ENCODE measurements at regions not wholly inside any gene's neighbourhood (a gene's known extent, or its start where the extent isn't known, plus 50 kb on each side); places are given as distances from the start of the nearest gene placed in this dataset.
"Not testable (repeated sequence)": the region's sequence is repeated elsewhere in the genome, so short reads cannot be mapped to it uniquely, and the experiment has no call there.

- no peak for DNase-seq
These were observed 212.5 kb downstream of the BCHE start for GRCh38 chr3:165624761-165625160.

GRCh38 chr3:165622356-165622755, 214.9 kb downstream of the BCHE start:
- DNase-seq = no peak

- DNase-seq = no peak
These were observed 218.2 kb downstream of the BCHE start for GRCh38 chr3:165619069-165619468.

GRCh38 chr3:165617134-165617533, 220.1 kb downstream of the BCHE start:
- DNase-seq = no peak

GRCh38 chr3:165614337-165614736, 222.9 kb downstream of the BCHE start:
- DNase-seq = no peak

- DNase-seq = no peak
These were observed 224.2 kb downstream of the BCHE start for GRCh38 chr3:165613014-165613413.

GRCh38 chr3:165607221-165607620, 230.0 kb downstream of the BCHE start:
- DNase-seq = no peak

- DNase-seq = no peak
These were observed 234.0 kb downstream of the BCHE start for GRCh38 chr3:165603196-165603595.

GRCh38 chr3:165572566-165572965, 264.7 kb downstream of the BCHE start:
- not testable (repeated sequence) for DNase-seq

GRCh38 chr3:165568907-165569462, 268.2 kb downstream of the BCHE start:
- DNase-seq = no peak

- DNase-seq = no peak
These were observed 281.4 kb downstream of the BCHE start for GRCh38 chr3:165555785-165556184.

GRCh38 chr3:165553371-165553770, 283.9 kb downstream of the BCHE start:
- DNase-seq = no peak

- DNase-seq = no peak
These were observed 287.6 kb downstream of the BCHE start for GRCh38 chr3:165549665-165550064.

GRCh38 chr3:165549037-165549436, 288.2 kb downstream of the BCHE start:
- DNase-seq = no peak

- no peak for DNase-seq
These were observed 292.2 kb downstream of the BCHE start for GRCh38 chr3:165545059-165545458.

GRCh38 chr3:165544432-165544831, 292.8 kb downstream of the BCHE start:
- DNase-seq = no peak

GRCh38 chr3:165538166-165538565, 299.1 kb downstream of the BCHE start:
- no peak for DNase-seq

GRCh38 chr3:165532851-165533250, 304.4 kb downstream of the BCHE start:
- no peak for DNase-seq

GRCh38 chr3:165529451-165529850, 307.8 kb downstream of the BCHE start:
- DNase-seq = no peak

GRCh38 chr3:165526367-165526766, 310.9 kb downstream of the BCHE start:
- DNase-seq = no peak

- DNase-seq = no peak
These were observed 313.4 kb downstream of the BCHE start for GRCh38 chr3:165523801-165524200.

GRCh38 chr3:165522386-165522785, 314.8 kb downstream of the BCHE start:
- DNase-seq = no peak

GRCh38 chr3:165521131-165521871, 315.9 kb downstream of the BCHE start:
- no peak for DNase-seq

- no peak for DNase-seq
These were observed 317.5 kb downstream of the BCHE start for GRCh38 chr3:165519687-165520086.

- no peak for DNase-seq
These were observed 318.9 kb downstream of the BCHE start for GRCh38 chr3:165518346-165518745.
